Sigmoid colon (tissue), 6 donors: ENCODE measurements at regions not wholly inside any gene's neighbourhood (a gene's known extent, or its start where the extent isn't known, plus 50 kb on each side); places are given as distances from the start of the nearest gene placed in this dataset.

Experiments used
- DNase-seq: peaks from one replicate; pipeline ENCODE4 v3.0.0-alpha.2; 2019
- H3K27ac ChIP-seq, 4 donors: fragments of 200-600 bp; sonication (generic); one replicate each; pipeline ENCODE4 v1.5.1; 2016 to 2019; ENCODE audit warnings: mild to moderate bottlenecking in 1 of 4
- H3K27me3 ChIP-seq, 3 donors: fragments of 200-600 bp; sonication (generic); one replicate each; pipeline ENCODE4 v1.5.1; 2019; ENCODE audit warnings: mild to moderate bottlenecking in 1 of 3
- H3K36me3 ChIP-seq, 4 donors: fragments of 200-600 bp; sonication (generic); one replicate each; pipeline ENCODE4 v1.5.1; 2016 to 2019
- H3K4me1 ChIP-seq, 4 donors: fragments of 200-600 bp; sonication (generic); one replicate each; pipeline ENCODE4 v1.5.1; 2017 to 2019
- H3K4me3 ChIP-seq, 4 donors: fragments of 200-600 bp; sonication (generic); one replicate each; pipeline ENCODE4 v1.5.1; 2017 to 2019; ENCODE audit warnings: mild to moderate bottlenecking in 2 of 4, moderate library complexity in 1 of 4
- H3K9me3 ChIP-seq, 4 donors: fragments of 200-600 bp in 3 of 4; sonication (generic) in 3 of 4; one replicate each; pipeline versions ENCODE4 v1.5.1 to v1.6.1; 2013 to 2019
- CTCF ChIP-seq, 4 experiments: fragments of 450-650 bp in 3 of 4; fragments of 200-600 bp in 1 of 4; IDR thresholded peaks; one replicate each; pipeline ENCODE4 v1.5.1; 2016 to 2019; ENCODE audit warnings: antibody characterized with exemption in 4 of 4, mild to moderate bottlenecking in 3 of 4, moderate library complexity in 2 of 4
- EP300 ChIP-seq, 4 donors: sonication (generic); formaldehyde crosslinking; IDR thresholded peaks; one replicate each; pipeline ENCODE4 v1.6.1; 2017; ENCODE audit warnings: antibody characterized with exemption in 4 of 4
- POLR2A ChIP-seq, 2 donors: fragments of 450-650 bp; IDR thresholded peaks; one replicate each; pipeline ENCODE4 v1.6.1; 2016; ENCODE audit warnings: antibody characterized with exemption in 2 of 2, mild to moderate bottlenecking in 2 of 2, moderate library complexity in 2 of 2
- POLR2AphosphoS5 ChIP-seq, 4 donors: sonication (generic); formaldehyde crosslinking; IDR thresholded peaks; one replicate each; pipeline ENCODE4 v1.6.1; 2017; ENCODE audit warnings: antibody characterized with exemption in 4 of 4
- WGBS, 2 donors: extraction: QIAGEN DNeasy Blood & Tissue Kit; methylation state at CpG; one replicate each; pipeline ENCODE4 v1.1.7; 2013; 5-methylcytosine and 5-hydroxymethylcytosine counted together
- intact Hi-C: fragments of 100-400 bp; cut with DNase I; formaldehyde crosslinking; loops from one replicate; pipeline ENCODE4 v1.15.1; 2023
- donor health status: healthy with polysubstance abuse.
- donor health status: healthy.

GRCh38 chr16:85457366-85457765 lies 155.8 kb upstream of the GSE1 start:
- 84 to 89% methylated on average over 7 of the region's 7 CpGs for WGBS, 2 donors
- H3K36me3 ChIP-seq = no peaks in the 10 kb centered on the region
- intact Hi-C loops = no loop called here
- no peaks in the 10 kb centered on the region for H3K27me3 ChIP-seq
- peaks cover 0 to 57% (median 44%) of the 10 kb centered on the region in 4 donors for H3K4me1 ChIP-seq
- no peak for DNase-seq
- no peaks in the 10 kb centered on the region for H3K9me3 ChIP-seq
- H3K4me3 ChIP-seq = no peak overlapping the region
- TF ChIP-seq CTCF (IDR thresholded peaks at IDR 0.05) (no peak), EP300 (IDR thresholded peaks at IDR 0.05) (no peak), POLR2A (IDR thresholded peaks at IDR 0.05) (no peak), POLR2AphosphoS5 (IDR thresholded peaks at IDR 0.05) (no peak)
- H3K27ac ChIP-seq = no peak overlapping the region

- H3K36me3 ChIP-seq = no peaks in the 10 kb centered on the region
- 30 to 72% methylated on average over 11 of the region's 11 CpGs for WGBS, 2 donors
- H3K27ac ChIP-seq = peak overlapping the region; percentile 65 to 86 (median 84)
- intact Hi-C loops = no loop called here
- H3K4me3 ChIP-seq = no peak overlapping the region
- H3K27me3 ChIP-seq = no peaks in the 10 kb centered on the region
- no peak for DNase-seq
- H3K9me3 ChIP-seq = no peaks in the 10 kb centered on the region
- peaks cover 0 to 63% (median 55%) of the 10 kb centered on the region in 4 donors for H3K4me1 ChIP-seq
- TF ChIP-seq POLR2A (IDR thresholded peaks at IDR 0.05) (no peak), CTCF (IDR thresholded peaks at IDR 0.05) (no peak), EP300 (IDR thresholded peaks at IDR 0.05) (no peak), POLR2AphosphoS5 (IDR thresholded peaks at IDR 0.05) (peak in 1 of 4 donors; percentile 26)
Measured at GRCh38 chr16:85458968-85459367, 154.2 kb upstream of the GSE1 start.

- Histone ChIP-seq H3K36me3 (no peaks in the 10 kb centered on the region), H3K27ac (peak overlapping the region; percentile 65 to 86 (median 84)), H3K9me3 (no peaks in the 10 kb centered on the region), H3K4me1 (peaks cover 0 to 68% (median 57%) of the 10 kb centered on the region in 4 donors), H3K4me3 (no peak overlapping the region), H3K27me3 (no peaks in the 10 kb centered on the region)
- intact Hi-C loops = loop anchor here (5.0 kb wide), 1 partner anchor 153 kb away; the partner anchor contains the start of gene GSE1
- peak; percentile 96 for DNase-seq
- TF ChIP-seq POLR2AphosphoS5 (IDR thresholded peaks at IDR 0.05) = peak; percentile 62 to 86 (median 80)
- peak in 1 of 4 experiments; percentile 7 for TF ChIP-seq CTCF (IDR thresholded peaks at IDR 0.05)
- TF ChIP-seq EP300 (IDR thresholded peaks at IDR 0.05) = peak in 3 of 4 donors; percentile 31 to 83 (median 34)
- TF ChIP-seq POLR2A (IDR thresholded peaks at IDR 0.05) = no peak
- WGBS, 2 donors = 84 to 87% methylated on average over 12 of the region's 12 CpGs
Measured at GRCh38 chr16:85459529-85460251, 153.4 kb upstream of the GSE1 start.

GRCh38 chr16:85460252-85461021 lies 152.7 kb upstream of the GSE1 start:
- intact Hi-C loops = loop anchor here (1.0 to 5.0 kb wide), 2 partner anchors 94 to 152 kb away; partner anchors contain the start of gene GSE1
- 50 to 61% methylated on average over 24 of the region's 24 CpGs for WGBS, 2 donors
- H3K4me1 ChIP-seq = peaks cover 0 to 71% (median 62%) of the 10 kb centered on the region in 4 donors

More at GRCh38 chr16:85460252-85461021, 152.7 kb upstream of the GSE1 start:
- Histone ChIP-seq H3K4me3 (no peak overlapping the region), H3K36me3 (no peaks in the 10 kb centered on the region), H3K27ac (peak overlapping the region; percentile 65 to 86 (median 84)), H3K9me3 (no peaks in the 10 kb centered on the region), H3K27me3 (no peaks in the 10 kb centered on the region)
- no peak for TF ChIP-seq EP300 (IDR thresholded peaks at IDR 0.05)
- TF ChIP-seq POLR2A (IDR thresholded peaks at IDR 0.05) = no peak
- no peak for TF ChIP-seq POLR2AphosphoS5 (IDR thresholded peaks at IDR 0.05)
- TF ChIP-seq CTCF (IDR thresholded peaks at IDR 0.05) = no peak
- DNase-seq = no peak
